CD4-positive, alpha-beta T cell treated with Interleukin-15 for 1 hour (primary cell): ENCODE measurements at regions not wholly inside any gene's neighbourhood (a gene's known extent, or its start where the extent isn't known, plus 50 kb on each side); places are given as distances from the start of the nearest gene placed in this dataset.

Experiments
- DNase-seq: peaks from one replicate; pipeline ENCODE4 v3.0.0-alpha.2; 2020

DNA sequence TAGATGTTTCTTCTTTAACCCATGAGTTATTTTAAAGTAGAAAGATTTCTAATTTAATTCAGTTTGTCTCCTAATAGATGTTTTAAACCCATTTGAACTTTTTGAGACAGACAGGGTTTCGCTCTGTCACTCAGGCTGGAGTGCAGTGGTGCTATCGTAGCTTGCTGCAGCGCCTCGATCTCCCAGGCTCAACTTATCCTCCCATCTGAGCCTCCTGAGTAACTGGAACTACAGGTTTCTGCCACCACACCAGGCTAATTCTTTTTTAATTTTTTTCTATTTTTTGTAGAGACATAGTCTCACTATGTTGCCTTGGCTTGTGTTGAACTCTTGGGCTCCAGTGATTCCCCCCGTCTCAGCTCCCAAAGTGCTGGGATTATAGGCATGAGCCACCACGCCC lies 53.0 kb upstream of the RAB18 start:
- DNase-seq: no peak

DNA sequence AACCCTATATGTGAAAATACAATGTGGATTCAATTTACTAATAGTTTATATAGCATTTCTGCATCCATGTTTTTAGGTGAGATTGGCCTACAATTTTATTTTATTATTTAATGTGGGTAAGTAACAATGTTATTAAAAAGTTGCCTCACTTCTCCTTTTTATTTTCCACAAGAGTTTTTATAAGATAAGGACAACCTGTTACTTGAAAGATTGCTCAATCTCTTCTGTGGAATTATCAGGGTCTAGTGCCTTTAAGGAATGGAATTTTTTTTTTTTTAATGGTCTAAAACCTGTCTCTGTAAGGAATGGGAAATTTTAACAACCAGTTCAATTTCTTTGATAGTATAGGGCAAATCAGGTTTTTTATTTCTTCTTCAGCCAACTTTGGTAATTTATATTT lies 53.9 kb upstream of the RAB18 start:
- DNase-seq: no peak

DNA sequence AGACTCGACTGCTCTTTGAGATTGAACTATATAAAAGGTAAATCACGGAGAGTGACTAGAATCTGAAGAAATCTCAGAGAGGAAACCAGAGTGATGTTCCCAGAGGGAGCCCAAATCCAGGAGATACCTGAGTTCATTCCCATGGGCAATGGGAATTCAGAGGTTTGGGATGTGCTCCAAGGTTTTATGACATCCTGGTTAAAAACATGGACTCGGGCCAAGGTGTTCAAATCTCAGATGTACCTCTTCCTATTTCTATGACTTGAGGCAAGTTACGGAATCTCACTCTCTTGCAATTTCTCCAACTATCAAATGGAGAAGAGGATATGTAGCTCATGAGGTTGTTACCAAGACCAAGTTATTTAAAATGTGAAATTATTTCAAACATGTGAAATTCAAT lies 54.5 kb upstream of the RAB18 start:
- no peak for DNase-seq

DNA sequence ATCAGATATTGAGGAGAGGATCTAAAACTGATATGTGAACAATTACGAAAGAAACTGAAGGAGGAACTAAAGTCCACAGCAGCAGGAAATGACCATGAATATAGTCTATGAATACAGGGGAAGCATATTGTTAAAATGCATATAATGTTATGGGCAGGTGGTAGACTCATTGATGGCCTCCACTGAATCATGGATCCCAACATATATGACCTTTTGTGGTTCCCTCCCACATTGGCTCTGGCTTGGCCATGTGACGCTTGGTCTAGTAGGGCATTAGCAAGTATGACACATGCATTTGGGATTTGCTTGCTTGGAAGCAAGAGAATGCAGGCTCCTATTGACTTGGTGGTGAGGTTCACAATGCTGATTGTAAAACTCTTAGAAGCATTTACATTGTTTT lies 55.2 kb upstream of the RAB18 start:
- DNase-seq: peak; percentile 21

DNA sequence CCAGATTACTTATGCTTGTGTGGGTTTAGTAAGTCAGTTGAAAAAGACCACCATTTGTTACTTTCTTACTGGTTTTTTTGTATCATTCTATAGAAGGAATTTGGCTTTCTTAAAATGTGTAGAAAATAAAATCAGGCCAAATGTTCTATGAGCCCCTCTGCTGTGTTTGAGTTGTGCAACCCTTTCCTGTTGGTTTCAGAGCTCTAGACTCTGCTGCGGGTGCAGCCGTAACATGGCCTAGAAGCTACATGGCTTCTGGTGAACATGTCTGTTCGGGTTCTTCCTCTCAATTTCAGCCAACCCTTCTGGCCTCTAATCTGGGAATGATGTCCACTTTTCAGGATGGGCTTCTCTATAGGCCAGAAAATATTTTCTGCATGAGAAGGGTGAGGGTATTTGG lies 56.6 kb upstream of the RAB18 start:
- DNase-seq: no peak

DNA sequence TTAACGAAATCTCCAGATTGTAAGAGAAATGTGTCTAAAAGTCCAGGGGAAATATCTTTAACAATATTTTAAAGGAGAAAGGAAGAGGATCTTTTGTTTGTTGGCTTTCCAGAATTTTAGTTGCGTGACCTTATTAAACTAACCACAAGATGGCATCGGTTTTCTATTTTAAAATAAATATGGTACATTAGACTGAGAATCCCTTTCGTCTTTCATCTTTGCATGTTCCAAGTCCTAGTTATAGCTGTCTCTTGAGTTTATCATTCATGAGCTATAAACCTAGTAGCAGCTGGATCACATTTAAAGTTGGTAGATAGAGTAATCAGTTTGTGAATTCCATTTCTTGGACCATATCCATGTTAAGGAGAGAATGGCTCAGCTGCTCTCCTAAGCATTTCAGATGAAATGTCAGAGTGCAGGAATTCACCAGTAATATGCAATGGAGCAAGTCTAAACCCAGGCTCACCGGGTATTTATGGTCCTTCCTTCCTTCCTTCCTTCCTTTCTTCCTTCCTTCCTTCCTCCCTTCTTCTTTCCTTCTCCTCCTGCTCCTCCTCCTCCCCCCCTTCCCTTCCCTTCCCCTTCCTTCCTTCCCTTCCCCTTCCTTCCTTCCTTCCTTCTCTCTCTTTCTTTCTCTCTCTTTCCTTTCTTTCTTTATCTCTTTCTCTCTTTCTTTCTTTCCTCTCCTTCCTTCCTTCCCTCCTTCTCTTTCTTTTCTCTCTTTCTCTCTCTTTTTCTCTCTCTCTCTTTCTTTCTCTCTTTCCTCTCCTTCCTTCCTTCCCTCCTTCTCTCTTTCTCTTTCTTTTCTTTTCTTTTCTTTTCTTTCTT lies 57.8 kb upstream of the RAB18 start:
- DNase-seq: no peak

DNA sequence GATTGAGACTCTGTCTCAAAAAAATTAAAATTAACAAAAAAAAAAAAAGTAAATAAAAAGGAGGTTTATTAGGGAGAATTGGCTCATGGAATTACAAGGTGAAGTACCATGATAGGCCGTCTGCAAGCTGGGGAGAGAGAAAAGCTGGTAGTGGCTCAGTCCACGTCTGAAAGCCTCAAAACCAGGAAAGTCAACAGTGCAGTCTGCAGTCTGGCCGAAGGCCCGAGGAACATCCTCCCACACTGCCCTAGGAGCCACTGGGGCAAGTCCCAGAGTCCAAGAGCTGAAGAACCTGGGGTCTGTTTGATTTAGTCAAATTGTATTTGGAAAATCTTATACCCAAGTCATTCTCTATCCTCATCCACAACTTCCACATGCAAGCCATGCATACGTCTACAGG lies 59.0 kb upstream of the RAB18 start:
- no peak for DNase-seq

DNA sequence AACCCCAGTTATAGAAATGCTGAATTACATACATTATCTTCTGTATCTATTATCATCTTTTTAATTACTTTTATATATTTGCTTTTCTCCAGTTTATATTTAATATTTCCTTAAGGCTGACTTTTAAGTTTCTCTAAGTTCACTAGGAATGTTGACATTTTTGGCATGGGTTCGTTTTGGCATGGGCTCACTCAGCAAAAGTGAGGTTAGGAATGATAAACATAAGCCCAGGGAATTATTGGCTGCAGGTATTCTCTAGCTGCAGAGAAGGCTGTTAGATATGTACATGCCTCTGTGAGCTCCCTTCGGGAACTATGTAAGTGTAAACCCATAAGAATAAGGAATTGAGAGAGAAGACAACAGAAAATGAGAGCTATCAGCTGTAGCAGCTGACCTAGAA lies 63.6 kb upstream of the RAB18 start:
- no peak for DNase-seq

DNA sequence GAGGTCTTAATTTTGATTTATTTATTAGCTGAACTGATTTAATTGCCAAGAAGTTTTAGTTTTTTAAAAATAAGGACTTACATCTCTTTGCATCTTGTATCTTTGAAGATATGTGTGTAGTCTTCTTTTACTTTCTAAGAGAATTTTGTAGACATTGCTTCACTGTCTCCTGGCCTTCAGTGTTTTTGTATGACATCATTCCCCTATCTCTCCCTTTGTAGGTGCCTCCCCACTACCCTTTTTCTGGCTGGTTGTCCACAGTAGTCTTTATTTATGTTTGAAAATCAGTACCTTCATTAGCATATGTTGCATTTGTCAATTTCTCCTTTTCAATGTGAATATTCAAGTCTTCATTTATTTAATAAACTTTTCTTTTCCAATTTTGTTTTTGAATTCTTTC lies 64.1 kb upstream of the RAB18 start:
- DNase-seq: no peak

DNA sequence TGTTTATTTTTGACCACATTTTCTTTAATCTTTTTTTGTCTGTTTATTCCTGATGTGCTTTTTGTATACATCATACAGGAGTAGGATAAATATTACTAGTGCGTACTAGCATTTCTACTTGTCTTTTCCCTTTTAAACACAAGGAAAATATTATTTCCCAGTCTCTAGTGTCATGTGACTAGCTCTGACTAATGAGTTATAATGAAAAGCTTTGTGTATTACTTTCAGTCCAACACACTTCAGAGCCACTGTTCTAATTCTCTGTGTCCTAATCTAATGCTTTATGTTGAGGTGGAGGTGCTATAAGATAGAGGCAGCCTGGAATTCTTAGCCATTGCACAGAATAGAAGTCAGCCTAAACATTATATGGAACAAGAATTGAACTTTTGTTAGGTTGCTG lies 65.0 kb upstream of the RAB18 start:
- DNase-seq: no peak

DNA sequence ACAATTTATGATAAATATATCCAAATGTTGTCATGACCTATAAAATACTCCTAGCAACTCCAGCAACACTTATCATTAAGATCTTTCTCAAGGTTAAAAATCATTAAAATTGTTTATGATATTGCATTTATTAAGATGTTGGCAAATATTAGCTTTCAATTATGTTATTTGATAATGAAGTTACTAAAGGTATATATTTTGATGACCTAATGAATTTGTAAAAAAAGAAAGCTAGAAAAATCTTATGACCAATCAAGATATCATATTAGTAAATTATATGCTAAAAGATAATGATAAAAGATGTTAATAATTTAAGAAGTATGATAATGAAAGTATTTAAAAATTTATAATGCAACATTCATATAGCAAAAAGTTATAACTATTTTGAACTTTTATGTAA lies 66.3 kb upstream of the RAB18 start:
- DNase-seq: no peak

DNA sequence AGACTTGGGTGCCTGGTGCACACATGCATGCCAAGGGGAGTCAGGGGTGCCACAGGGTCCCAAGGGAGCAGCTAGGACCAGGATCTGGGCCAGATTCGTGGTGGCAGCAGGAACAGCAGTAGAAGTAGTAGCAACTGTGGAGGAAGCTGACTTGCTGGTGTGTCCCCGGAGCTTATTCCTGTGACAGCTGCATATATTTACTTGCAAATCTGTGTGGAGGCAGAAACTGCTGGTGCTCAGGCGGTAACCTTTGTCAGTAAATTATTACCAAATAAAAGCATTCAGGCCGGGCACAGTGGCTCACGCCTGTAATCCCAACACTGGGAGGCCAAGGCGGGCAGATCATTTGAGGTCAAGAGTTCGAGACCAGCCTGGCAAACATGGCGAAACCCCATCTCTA lies 67.4 kb upstream of the RAB18 start:
- no peak for DNase-seq

DNA sequence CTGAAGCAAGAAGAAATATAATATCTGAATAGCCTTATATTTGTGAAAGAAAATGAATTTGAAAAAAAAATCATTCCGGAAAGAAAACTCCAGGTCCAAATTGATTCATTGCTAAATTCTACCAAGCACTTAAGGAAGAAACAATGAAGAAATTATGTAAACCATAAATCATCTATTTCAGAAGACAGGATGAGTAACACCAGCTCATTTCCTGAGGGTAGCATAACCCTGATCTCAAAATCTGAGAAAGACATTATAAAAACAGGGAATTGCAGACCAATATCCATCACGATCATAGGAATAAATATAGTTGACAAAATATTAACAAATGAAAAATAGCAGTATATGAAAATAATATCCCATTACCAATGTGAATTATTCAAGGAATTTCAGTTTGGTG lies 70.1 kb upstream of the RAB18 start:
- DNase-seq: no peak

DNA sequence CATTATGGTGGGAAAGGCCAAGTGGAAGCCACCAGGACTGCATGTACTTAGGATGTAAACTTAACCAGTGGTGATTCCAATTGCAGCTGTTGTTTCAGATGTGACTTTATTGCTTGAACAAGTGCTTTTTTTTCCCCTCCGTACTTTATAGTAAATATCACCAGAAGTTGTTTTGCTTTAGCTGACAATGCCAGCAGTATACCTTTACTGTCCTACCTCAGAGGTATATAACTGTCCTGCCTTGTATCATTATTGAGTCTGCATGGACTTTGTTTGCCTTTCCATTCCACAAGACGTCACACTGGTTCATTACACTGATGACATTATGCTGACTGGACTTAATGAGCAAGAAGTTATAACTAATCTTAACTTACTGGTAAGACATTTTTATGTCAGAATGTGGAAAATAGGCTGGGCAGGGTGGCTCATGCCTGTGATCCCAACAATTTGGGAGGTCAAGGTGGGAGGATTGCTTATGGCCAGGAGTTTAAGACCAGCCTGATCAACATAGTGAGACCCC lies 77.1 kb upstream of the RAB18 start:
- no peak for DNase-seq

DNA sequence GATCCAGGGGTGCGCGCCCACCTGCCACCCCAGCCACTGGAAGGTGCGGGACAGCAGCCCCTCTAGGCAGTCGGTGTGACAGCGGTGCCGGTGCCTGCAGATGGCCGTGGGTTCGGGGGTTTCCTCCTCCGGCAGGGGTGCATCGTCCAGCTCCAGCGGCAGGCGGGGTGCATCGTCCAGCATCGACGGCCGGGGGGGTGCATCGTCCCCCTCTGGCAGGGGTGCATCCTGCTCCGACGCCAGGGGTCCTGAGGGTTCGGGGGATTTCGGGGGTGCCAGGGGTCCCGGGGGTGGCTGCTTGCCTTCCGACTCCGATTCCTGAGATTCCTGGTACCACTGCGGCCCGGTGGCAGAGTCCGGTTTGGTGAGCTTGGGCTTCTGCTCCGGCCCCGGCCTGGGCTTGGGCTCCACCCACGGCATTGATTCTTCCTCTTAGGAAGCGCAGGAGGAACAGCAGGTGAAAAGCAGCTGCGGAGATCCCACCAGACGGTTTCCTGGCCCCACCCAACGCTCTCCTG lies 90.2 kb upstream of the RAB18 start:
- DNase-seq: no peak

DNA sequence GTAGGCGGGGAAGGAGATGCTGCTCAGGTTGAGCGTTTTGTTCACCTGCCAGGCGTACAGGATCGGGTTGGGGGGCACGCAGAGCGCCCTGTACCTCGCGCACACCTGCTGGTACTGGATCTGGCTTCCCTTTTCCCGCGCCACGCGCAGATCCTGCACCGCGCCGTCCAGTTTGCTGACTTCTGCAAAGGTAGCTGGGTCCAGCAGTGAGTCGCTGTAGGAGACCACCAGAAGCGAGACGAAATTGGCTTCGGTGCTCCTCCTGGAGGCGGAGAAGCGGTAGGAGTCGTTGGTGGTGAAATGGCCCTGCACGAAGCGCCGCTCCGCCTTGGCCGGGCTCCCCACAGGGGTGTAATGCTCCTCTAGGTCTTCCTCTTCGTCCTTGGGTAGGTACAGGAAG lies 90.7 kb upstream of the RAB18 start:
- DNase-seq: no peak

DNA sequence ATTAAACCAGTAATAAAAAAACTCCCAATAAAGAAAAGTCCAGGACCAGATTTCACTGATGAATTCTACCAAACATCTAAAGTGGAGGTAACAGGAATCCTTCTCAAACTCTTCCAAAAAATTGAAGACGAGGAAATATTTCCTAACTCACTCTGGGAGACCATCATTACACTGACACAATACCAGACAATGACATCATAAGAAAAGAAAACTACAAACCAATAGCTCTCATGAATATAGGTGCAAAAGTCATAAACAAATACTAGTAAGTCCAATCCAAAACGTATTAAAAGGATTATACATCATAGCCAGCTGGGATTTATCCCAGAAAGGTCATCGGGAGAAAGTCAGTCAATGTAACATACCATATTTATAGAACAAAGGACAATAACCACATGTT lies 94.0 kb upstream of the RAB18 start:
- no peak for DNase-seq

DNA sequence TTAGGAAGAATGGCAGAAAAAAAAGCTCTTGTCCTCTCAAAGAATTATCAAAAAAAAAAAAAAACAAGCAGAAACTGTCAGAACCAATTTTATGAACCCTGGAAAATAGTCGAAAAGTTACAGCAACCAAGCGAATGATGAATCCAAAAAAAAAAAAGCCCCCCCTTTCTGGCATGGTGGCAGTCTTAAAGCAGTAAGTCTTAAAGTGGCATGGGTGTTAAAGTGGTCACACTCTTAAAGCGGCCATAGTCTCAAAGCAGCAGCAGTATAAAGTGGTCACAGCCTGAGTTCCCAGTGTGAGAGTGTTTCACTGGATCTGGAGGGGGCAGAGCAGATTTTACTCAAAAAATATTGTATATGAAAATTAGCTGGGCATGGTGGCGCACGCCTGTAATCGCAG lies 96.8 kb upstream of the RAB18 start:
- DNase-seq: no peak

DNA sequence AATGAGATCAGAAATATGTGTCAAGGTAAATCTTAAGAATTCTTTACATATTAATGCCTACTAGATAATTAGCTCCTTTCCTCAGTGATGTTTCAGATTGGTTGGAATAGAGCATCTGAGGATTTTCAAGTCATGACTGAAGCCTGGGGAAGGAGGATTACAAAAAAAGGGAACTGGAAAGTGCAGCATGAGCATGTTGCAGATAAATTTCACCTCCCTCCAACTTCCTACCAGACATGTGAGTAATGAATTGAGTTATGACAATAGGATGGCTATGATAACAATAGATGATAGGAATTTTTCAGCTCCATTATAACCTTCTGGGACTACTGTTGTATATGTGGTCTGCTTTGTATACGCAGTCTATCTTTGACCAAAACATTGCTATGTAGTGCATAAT lies 104.2 kb upstream of the RAB18 start:
- DNase-seq: no peak

DNA sequence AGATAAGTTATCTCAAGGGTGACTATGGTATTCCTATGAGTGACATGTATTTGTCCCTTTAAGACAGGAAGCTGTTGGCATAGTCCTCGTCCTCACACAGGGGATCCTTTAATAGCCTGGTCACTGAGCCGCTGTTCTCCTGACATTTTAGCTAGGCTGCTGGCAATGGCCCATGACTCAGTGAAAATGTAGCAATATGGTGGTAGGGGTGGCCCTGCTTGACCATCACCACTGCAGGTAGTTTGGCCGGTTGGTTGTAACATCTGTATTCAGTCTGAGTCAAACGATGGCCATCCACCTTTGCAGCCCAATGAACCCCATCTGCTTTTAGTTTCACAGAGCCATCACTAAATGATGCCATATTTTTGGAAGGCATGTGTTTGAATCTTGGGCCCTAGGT lies 110.1 kb upstream of the RAB18 start:
- DNase-seq: no peak

DNA sequence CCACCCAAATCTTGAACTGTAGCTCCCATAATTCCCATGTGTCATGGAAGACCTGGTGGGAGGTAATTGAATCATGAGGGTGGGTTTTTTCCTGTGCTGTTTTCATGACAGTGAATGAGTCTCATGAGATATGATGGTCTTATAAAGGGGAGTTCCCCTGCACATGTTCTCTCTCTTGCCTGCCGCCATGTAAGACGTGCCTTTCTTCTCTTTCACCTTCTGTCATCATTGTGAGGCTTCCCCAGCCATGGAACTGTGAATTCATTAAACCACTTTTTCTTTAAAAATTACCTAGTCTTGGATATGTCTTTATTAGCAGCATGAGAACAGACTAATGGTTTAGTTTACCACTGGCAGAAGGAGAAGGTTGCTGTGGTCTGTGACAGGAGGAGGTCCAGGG lies 111.5 kb upstream of the RAB18 start:
- no peak for DNase-seq

DNA sequence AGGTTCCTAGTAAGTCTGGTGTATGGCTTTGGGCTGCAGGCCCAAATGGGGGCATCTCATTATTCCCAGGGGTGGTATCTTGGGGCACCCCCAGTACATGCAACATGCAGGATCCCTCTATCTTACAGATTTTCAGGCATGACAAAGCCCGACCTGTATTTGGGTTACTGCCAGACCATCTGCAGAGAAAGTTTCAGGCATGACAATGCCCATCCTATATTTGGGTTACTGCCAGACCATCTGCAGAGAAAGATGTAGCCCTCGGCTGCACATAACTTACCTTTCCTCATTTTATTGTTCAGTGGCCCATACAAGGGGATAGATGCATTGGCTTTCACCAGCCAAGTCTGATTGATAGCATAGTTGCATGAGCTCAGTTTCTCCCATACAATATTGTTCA lies 112.2 kb upstream of the RAB18 start:
- no peak for DNase-seq

DNA sequence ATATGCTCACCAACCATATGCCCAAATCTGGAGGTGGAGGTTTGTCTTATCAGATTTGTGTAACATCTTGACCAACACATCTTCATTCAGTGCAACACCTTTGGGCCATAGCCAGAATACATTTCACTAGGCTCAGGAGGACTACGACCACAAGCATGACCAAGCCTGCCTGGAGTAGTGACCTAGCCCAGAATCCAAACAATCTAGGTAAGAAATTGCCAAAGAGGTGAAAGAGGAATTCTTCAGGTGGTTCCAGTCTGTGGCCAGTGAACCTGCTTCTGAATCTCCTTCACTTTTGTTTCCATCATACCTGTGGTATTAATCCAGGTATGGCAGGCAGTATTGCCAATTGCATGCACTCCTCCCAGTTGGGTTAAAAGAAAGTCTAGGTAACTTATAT lies 112.8 kb upstream of the RAB18 start:
- DNase-seq: no peak

DNA sequence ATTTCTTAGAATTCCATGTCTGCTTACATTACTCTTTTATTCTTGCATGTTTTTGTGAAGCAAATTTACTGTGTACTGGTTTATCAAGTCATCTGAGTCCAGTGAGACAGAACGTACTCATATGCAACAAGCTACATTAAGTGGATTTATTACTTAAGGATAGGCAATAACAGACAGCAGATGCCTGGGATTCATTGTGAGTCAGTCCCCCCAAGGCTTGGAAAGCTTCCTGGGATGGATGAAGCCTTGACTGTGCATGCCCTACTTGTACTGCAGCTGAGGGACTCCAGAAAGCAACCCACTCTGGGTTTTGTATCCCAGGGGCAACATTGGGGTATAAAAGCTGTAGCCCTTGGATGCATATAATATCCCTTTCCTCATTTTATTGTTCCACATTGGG lies 113.4 kb upstream of the RAB18 start:
- DNase-seq: no peak

DNA sequence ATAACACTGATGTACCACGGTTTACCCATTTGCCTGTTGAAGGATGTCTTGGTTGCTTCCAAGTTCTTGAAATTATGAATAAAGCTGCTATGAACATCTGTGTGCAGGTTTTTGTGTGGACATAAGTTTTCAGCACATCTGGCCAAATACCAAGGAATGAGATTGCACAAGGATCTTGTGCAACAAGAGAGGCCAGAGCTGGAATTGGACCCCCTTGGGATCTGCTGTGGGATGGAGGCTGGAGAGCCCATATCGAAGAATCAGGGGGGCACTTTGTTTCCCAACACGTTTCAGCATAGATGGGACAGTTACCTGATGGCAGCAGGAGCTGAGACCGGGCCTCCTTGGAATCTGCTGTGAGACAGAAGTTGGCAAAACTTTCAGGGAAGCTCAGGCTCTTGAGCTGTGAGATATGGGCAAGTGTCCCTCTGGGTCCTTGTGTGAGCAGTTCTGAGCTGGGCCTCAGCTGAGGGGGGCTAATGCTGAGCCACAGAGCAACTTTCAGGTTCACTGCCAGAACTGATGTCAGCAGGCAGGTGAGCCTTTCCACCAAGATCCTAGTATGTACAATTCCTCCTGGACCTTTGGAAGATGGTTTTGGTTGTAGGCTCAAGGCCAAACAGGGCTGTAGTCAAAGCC lies 115.2 kb upstream of the RAB18 start:
- no peak for DNase-seq
